LHCN-M2 (cell line): ENCODE measurements at regions not wholly inside any gene's neighbourhood (a gene's known extent, or its start where the extent isn't known, plus 50 kb on each side); places are given as distances from the start of the nearest gene placed in this dataset.
"Not testable (repeated sequence)": the region's sequence is repeated elsewhere in the genome, so short reads cannot be mapped to it uniquely, and the experiment has no call there.

Experiments
- DNase-seq: peaks from one replicate; pipeline ENCODE4 v3.0.0-alpha.2; 2012; ENCODE audit warnings: low read depth

DNA sequence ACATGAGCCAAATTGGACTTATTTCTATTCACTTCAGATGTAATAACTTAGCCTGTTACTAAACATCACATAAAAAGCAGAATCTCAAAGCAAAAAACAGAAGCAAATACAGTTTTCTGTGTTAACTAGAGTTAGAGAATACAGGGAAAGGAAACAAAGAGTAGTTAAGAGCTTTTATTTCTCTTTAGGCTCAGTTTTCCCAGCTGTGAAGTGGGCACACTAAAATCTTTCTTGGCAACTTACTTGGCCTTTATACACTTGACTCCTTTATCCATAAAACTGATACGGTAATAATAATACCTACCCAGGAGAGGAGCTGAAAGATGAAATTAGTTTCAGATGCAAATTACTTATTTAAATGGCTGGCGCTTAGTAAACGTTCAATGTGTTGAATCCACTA lies 132.8 kb upstream of the SPATS2L start:
- no peak for DNase-seq

- DNase-seq: no peak
Measured at GRCh38 chr2:200174433-200175216, 131.9 kb upstream of the SPATS2L start.

- peak; percentile 100 for DNase-seq
Measured at GRCh38 chr2:200177971-200178911, 128.3 kb upstream of the SPATS2L start.

- peak; percentile 75 for DNase-seq
Measured at GRCh38 chr2:200179151-200179550, 127.3 kb upstream of the SPATS2L start.

DNA sequence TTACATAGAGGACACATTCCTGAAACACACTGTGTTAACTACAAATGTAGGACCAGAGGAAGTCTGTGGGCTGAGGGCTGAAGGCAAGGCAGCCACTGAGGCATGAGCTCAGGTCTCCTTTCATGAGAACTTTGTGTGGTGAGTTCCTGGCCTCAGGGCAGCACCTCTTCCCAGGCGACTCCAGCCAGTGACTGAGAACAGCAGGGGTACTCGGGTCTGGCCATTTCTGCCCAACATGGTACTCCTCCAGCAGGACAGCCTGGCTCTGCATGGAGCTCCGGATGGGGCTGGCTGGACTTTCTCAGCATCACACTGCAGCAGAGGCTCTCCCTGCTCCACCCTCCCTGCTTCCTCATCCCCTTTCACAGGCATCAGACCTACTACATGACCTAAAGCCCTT lies 125.5 kb upstream of the SPATS2L start:
- DNase-seq: no peak

DNA sequence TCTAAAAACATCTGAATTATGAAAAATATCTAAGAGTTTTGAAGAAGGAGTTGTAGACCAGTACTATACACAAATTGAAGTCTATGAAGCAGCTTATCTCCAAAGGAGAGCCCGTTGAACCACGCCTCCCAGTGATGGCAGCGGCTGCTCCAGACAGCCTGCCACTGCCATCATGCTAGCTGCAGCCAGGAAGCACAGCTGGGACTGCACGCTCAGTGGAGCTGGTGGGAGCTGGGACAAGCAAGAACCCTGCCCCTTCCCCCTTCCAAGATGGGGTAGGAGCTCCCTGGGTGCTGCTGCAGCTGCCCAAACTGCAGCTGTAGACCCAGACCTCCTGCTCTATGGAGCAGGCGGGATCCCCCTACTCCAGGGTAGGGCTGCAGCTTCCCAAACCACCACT lies 124.7 kb upstream of the SPATS2L start:
- no peak for DNase-seq

GRCh38 chr2:200184748-200185627 lies 121.5 kb upstream of the SPATS2L start:
- no peak for DNase-seq

GRCh38 chr2:200185628-200186000 lies 120.9 kb upstream of the SPATS2L start:
- DNase-seq: no peak

DNA sequence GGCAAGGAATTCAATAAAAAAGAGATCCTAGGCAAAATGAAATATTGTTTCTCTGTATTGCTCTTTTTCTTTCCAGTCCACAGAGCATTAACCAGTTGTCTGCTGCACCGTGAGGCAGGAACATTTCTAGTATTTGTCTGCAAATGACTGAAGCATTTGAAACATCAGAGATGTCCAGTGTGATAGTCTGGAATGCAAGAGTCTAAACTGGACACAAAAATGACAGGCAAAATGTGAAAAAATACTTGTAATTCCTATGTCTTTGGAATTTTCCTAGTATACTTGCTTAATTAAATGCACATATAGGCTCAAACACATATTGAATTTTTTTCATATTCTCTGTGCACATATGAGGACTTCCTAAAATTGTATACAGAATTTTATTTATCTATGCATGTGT lies 120.5 kb upstream of the SPATS2L start:
- DNase-seq: no peak

DNA sequence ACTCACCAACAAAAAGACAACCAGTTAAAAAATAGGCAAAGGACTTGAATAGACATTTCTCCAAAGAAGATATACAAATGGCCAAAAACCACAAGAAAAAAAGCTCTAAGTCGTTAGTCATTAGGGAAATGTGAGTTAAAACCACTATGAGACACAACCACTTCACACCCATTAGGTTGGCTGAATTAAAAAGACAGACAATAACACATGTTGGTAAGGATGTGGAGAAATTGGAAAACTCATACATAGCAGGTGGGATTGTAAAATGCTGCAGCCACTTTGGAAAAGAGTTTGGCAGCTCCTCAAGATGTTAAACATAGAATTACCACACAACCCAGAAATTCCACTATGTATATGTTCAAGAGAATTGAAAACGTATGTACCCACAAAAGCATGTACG lies 117.6 kb upstream of the SPATS2L start:
- DNase-seq: peak; percentile 97

DNA sequence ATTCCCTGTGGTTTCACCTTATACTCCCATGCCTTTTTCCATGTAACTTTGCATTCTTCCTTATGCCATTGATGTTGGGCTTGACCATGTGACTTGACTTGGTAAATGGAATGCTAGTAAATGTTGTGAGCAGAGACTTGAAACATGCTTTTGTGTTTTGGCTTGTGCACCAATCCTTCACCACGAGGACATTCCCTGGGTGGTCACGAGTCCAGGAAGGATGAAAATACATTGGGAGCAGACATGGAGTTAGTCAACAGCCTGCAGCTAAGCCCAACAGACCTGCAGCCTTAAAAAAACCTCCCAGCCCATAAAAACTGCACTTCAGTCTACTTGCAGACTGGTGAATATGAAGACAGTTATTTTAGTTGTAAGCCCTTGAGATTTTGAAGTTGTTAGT lies 116.5 kb upstream of the SPATS2L start:
- DNase-seq: peak; percentile 64

GRCh38 chr2:200193331-200193730 lies 113.2 kb upstream of the SPATS2L start:
- DNase-seq: no peak

DNA sequence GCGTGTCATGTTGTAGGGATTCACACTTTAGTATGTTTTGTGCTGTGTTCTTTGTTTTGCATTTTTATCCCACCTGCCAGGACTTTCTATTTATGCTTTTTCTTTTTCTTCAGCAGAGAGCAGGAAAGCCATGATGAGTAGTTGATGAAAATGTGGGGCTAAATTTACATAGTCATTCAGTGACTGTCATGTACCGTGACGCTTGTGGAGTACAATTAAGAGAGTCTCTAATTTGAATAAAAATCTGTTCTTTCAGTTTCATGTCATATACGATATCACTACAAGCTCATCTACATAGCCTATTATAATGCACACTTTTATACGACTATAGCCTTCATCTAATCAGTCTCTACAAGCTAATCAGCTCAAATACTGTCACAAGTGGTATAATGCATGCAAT lies 112.7 kb upstream of the SPATS2L start:
- no peak for DNase-seq

- no peak for DNase-seq
Measured at GRCh38 chr2:200194746-200195145, 111.7 kb upstream of the SPATS2L start.

DNA sequence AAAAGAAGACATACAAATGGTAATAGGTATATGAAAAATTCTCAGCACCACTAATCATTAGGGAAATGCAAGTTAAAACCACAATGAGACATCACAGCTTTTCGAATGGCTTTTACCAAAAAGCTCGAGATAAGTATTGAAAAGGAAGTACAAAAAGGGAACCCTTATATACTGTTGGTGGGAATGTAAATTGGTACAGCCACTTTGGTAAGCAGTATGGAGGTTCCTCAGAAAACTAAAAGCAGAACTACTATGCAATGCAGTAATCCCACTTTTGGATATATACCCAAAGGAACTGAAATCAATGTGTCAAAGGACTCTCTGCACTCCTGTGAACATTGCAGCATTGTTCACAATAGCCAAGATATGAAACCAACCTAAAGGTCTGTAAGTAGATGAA lies 107.5 kb upstream of the SPATS2L start:
- no peak for DNase-seq

DNA sequence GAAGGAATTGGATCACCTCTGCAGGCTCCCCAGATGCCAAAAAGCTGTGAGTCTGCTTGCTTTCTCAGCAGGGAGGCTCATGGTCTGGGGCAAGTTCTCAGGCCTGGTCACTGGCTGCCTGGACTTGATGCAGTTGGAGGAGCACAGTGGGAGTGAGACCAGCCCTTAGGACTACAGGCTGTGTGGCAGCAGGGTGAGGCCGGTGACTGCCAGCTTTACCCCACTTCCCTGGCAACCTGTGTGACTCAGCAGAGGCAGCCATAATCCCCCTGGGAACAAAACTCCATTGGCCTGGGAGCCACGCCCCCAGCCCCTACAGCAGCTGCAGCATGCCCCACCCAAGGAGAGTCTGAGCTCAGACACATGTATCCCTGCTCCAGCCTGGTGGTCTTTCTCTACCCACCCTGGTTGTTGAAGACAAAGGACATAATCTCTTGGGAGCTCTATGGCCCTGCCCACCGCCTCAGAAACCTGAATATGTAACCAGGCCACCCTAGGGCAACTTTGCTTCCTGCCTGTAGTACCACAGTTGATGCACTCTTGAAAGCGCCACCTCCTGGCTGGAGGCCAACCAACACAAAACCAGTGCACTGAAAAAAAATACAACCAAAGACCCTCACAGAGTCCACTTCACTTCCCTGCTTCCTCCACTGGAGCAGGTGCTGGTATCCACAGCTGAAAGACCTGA lies 106.8 kb upstream of the SPATS2L start:
- DNase-seq: peak; percentile 74

GRCh38 chr2:200201839-200202238 lies 104.7 kb upstream of the SPATS2L start:
- not testable (repeated sequence) for DNase-seq

DNA sequence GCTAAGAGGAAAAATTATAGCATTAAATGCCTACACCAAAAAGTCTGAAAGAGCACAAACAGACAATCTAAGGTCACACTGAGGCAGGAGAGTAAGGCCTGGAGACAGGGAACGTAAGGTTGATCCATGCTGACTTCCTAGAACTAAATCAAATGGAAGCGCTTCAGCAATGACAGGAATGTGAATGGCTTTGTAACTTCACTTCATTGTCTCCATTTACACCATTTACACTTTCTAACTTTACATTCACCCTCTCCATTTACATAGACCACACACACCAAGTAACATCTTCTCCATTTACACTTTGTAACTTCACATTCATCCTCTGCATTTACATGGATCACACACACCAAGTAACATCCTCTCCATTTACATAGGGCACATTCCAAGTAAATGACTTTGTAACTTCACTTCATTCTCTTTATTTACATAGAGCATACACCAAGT lies 103.1 kb upstream of the SPATS2L start:
- no peak for DNase-seq

- no peak for DNase-seq
Measured at GRCh38 chr2:200208041-200208440, 98.5 kb upstream of the SPATS2L start.

DNA sequence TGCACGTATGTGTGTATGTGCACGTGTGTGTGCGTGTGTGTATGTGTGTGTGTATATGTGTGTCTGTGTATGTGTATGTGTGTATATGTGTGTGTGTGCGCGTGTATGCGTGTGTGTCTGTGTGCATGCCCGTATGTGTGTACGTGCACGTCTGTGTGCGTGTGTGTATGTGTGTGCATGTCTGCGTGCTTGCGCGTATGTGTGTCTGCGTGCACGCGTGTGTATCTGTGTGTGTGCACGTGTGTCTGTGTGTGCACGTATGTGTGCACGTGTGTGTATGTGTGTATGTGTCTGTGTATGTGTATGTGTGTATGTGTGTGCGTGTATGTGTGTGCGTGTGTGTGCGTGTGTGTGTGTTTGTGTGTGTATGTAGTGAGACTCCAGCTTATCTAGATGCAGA lies 97.5 kb upstream of the SPATS2L start:
- DNase-seq: no peak

- no peak for DNase-seq
Measured at GRCh38 chr2:200211643-200212042, 94.8 kb upstream of the SPATS2L start.
